ENCODE measurements at regions not wholly inside any gene's neighbourhood (a gene's known extent, or its start where the extent isn't known, plus 50 kb on each side); places are given as distances from the start of the nearest gene placed in this dataset.

DNA sequence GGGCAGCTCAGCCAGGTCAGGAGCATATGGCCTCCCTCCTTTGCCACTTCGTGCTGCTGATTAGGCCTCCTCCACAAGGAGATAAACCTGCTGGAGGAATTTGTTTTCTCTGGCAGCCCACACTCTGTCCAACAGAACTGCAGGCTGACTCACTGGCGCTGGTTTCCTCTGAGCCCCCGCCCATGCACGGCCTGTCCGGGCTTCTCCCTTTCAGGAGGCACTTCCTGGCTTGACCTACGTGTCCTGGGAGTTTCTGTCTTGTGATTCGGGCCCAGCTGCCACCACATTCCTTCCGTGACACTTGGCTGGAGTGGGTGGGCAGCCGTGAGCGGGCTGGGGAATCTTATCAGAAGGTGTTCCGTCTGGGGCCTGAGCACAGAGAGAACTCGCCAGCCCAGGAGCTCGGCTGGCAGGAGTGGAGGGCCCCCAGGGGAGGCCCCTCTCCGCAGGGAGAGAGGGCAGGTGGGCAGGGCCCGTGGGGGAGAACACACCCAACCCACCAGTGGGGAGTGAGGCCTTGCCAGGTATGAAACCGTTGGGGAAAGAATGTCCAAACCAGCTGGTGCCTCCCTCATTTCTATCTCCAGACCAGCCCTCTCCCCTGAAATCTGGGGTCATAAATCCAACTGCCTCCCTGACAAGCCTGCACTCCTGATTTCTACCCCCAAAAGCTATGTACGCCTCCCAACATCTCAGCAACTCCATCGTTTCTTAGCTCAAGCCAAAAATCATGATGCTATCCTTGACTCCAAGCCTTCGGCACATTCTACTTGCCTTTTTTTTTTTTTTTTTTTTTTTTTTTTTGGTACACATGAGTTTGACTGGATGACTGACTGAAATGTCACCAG lies 110.6 kb upstream of the MEF2A start:
- no peak overlapping the region for H3K4me3 ChIP-seq (replicated peaks; ENCODE audit: insufficient read depth, low read length)
- no peak overlapping the region for H3K27ac ChIP-seq (replicated peaks)

DNA sequence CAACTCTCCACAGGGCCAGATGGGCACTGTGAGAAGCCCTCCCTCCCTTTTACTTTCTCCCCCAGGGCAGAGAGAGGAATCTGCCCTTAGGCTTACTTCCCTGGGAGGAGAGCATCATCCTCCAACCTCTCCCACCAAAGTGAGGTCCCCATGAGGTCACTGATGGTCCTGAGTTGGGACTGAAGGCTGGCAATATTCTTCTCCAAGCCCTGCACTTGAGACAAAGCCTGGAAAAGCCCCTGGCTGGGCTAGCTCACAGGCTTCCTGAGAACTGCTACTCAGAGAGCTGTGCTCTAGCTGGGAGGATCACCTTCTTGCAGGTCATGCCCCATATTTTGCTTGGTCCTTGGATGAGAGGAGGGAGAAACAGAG lies 110.0 kb upstream of the MEF2A start:
- DNase-seq (ENCODE audit: low read depth in 1 of 2, low spot score in 1 of 2), result no peak
- TF ChIP-seq, protein P1, sequence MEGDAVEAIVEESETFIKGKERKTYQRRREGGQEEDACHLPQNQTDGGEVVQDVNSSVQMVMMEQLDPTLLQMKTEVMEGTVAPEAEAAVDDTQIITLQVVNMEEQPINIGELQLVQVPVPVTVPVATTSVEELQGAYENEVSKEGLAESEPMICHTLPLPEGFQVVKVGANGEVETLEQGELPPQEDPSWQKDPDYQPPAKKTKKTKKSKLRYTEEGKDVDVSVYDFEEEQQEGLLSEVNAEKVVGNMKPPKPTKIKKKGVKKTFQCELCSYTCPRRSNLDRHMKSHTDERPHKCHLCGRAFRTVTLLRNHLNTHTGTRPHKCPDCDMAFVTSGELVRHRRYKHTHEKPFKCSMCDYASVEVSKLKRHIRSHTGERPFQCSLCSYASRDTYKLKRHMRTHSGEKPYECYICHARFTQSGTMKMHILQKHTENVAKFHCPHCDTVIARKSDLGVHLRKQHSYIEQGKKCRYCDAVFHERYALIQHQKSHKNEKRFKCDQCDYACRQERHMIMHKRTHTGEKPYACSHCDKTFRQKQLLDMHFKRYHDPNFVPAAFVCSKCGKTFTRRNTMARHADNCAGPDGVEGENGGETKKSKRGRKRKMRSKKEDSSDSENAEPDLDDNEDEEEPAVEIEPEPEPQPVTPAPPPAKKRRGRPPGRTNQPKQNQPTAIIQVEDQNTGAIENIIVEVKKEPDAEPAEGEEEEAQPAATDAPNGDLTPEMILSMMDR (IDR thresholded peaks at IDR 0.05; ENCODE audit: insufficient read depth, low read length), result no peak
- TF ChIP-seq SPI1 (IDR thresholded peaks at IDR 0.05; ENCODE audit: borderline replicate concordance, low read depth) (no peak), GABPA (IDR thresholded peaks at IDR 0.05; ENCODE audit: low read depth) (no peak), POLR2AphosphoS5 (IDR thresholded peaks at IDR 0.05; ENCODE audit: low read depth) (no peak)
- TF ChIP-seq, protein P2, sequence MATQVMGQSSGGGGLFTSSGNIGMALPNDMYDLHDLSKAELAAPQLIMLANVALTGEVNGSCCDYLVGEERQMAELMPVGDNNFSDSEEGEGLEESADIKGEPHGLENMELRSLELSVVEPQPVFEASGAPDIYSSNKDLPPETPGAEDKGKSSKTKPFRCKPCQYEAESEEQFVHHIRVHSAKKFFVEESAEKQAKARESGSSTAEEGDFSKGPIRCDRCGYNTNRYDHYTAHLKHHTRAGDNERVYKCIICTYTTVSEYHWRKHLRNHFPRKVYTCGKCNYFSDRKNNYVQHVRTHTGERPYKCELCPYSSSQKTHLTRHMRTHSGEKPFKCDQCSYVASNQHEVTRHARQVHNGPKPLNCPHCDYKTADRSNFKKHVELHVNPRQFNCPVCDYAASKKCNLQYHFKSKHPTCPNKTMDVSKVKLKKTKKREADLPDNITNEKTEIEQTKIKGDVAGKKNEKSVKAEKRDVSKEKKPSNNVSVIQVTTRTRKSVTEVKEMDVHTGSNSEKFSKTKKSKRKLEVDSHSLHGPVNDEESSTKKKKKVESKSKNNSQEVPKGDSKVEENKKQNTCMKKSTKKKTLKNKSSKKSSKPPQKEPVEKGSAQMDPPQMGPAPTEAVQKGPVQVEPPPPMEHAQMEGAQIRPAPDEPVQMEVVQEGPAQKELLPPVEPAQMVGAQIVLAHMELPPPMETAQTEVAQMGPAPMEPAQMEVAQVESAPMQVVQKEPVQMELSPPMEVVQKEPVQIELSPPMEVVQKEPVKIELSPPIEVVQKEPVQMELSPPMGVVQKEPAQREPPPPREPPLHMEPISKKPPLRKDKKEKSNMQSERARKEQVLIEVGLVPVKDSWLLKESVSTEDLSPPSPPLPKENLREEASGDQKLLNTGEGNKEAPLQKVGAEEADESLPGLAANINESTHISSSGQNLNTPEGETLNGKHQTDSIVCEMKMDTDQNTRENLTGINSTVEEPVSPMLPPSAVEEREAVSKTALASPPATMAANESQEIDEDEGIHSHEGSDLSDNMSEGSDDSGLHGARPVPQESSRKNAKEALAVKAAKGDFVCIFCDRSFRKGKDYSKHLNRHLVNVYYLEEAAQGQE (IDR thresholded peaks at IDR 0.05; ENCODE audit: insufficient replicate concordance, low read depth), result no peak
- no peak overlapping the region for H3K27ac ChIP-seq (replicated peaks)
- H3K4me3 ChIP-seq (replicated peaks; ENCODE audit: insufficient read depth, low read length), result no peak overlapping the region
- H3K27me3 ChIP-seq (ENCODE audit: insufficient read depth, poor library complexity, severe bottlenecking), result no peaks in the 10 kb centered on the region

More for the DNA sequence above, 110.6 kb upstream of the MEF2A start:
- TF ChIP-seq POLR2AphosphoS5 (IDR thresholded peaks at IDR 0.05; ENCODE audit: low read depth) (no peak), GABPA (IDR thresholded peaks at IDR 0.05; ENCODE audit: low read depth) (no peak), SPI1 (IDR thresholded peaks at IDR 0.05; ENCODE audit: borderline replicate concordance, low read depth) (no peak)
- TF ChIP-seq, protein P2 (IDR thresholded peaks at IDR 0.05; ENCODE audit: insufficient replicate concordance, low read depth), result no peak
- TF ChIP-seq, protein P1 (IDR thresholded peaks at IDR 0.05; ENCODE audit: insufficient read depth, low read length), result no peak
- DNase-seq (ENCODE audit: low read depth in 1 of 2, low spot score in 1 of 2), result no peak
- H3K27me3 ChIP-seq (ENCODE audit: insufficient read depth, poor library complexity, severe bottlenecking), result no peaks in the 10 kb centered on the region

DNA sequence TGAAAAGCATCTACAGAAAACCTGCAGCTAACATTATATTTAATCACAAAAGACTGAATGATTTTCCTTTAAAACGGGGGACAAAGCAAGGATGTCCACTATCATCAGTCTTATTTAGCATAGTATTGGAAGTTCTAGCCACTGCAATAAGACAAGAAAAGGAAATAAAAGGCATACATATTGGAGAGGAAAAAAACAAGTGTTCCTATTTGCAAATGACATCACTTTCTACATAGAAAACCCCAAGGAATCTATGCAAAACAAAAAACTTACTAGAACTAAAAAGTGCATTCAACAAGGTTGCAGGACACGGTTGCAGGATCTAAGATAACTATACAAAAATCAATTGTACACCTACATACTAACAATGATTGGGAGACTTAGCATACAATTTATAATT lies 101.6 kb upstream of the MEF2A start:
- TF ChIP-seq, protein P1 (IDR thresholded peaks at IDR 0.05; ENCODE audit: insufficient read depth, low read length), result no peak
- TF ChIP-seq, protein P2 (IDR thresholded peaks at IDR 0.05; ENCODE audit: insufficient replicate concordance, low read depth), result no peak
- TF ChIP-seq SPI1 (IDR thresholded peaks at IDR 0.05; ENCODE audit: borderline replicate concordance, low read depth) (no peak), POLR2AphosphoS5 (IDR thresholded peaks at IDR 0.05; ENCODE audit: low read depth) (no peak), GABPA (IDR thresholded peaks at IDR 0.05; ENCODE audit: low read depth) (no peak)
- Histone ChIP-seq H3K4me3 (replicated peaks; ENCODE audit: insufficient read depth, low read length) (no peak overlapping the region), H3K27ac (replicated peaks) (no peak overlapping the region), H3K27me3 (ENCODE audit: insufficient read depth, poor library complexity, severe bottlenecking) (no peaks in the 10 kb centered on the region)
- DNase-seq (ENCODE audit: low read depth in 1 of 2, low spot score in 1 of 2), result no peak

Measured in HL-60 (cell line).